ENCODE measurements at regions not wholly inside any gene's neighbourhood (a gene's known extent, or its start where the extent isn't known, plus 50 kb on each side); places are given as distances from the start of the nearest gene placed in this dataset.
"Not testable (repeated sequence)": the region's sequence is repeated elsewhere in the genome, so short reads cannot be mapped to it uniquely, and the experiment has no call there.

- DNase-seq (ENCODE audit: low spot score): no peak
Observed at GRCh38 chr10:21405981-21406380, 119.5 kb downstream of the SKIDA1 start.

GRCh38 chr10:21403256-21404015, 122.0 kb downstream of the SKIDA1 start:
- no peak for DNase-seq (ENCODE audit: low spot score)

DNA sequence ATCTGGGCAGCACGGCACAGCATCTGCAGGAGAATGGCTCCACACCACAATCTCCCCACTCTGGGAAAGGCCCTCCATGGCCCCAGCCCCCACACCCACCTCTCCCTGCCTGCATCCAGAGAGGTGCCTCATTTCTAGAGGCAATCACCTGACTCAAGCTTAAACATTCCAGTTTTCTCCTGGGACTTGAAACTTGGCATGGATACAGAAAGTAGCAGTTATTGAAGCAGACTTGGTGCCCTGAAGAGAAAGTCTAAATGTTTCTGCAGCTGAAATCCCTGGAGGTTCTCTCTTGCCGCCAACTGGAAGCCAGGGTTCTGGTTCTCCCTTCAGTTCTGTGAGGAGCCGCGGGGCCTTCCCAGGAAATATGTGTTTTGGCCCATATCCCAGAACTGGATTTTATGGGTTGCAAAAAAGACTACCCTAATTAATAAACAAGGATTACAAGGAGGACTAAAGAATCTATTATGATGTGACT, 122.8 kb downstream of the SKIDA1 start:
- DNase-seq (ENCODE audit: low spot score): no peak

DNA sequence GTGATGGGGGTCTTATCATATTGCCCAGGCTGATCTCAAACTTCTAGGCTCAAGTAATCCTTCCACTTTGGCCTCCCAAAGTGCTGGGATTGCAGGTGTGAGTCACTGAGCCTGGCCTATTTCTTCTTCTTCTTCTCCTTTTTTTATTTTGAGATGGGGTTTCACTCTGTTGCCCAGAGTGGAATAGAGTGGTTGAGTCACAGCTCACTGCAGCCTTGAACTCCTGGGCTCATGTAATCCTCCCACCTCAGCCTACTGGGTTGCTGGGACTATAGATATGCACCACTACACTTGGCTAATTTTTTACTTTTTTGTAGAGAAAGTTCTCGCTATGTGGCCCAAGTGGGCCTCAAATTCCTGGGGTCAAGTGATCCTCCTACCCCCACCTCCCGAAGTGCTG, 124.3 kb downstream of the SKIDA1 start:
- no peak for DNase-seq (ENCODE audit: low spot score)

DNA sequence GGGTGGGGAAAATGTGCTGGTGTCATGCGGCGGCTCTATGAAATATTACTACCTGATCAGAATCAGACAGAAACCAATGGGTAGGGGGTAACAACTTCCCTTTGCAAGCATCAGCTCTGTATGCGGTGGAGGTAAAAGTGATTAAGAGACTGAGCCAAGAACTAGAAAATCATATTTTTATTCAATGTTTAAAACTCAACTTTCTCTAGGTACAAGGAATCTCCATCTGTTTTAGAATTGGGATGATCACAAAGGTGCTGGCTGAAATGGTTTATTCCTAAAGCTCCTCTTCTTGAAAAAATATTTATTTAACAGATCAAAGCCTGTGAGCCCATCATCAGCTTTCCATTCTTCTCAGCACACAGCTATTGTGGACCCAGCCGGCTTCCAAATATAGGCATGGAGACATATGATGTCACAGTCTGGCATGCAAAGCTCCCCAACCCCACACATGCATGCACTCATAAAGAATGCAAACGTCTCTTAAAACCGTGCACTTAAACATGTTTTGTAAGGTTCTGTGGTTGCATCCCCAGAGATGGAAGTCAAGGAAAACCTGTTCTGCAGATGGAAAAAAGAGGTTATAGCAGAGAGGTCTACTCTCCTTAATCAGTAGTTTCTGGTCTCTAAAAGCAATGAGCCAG, 126.0 kb downstream of the SKIDA1 start:
- no peak for DNase-seq (ENCODE audit: low spot score)

DNA sequence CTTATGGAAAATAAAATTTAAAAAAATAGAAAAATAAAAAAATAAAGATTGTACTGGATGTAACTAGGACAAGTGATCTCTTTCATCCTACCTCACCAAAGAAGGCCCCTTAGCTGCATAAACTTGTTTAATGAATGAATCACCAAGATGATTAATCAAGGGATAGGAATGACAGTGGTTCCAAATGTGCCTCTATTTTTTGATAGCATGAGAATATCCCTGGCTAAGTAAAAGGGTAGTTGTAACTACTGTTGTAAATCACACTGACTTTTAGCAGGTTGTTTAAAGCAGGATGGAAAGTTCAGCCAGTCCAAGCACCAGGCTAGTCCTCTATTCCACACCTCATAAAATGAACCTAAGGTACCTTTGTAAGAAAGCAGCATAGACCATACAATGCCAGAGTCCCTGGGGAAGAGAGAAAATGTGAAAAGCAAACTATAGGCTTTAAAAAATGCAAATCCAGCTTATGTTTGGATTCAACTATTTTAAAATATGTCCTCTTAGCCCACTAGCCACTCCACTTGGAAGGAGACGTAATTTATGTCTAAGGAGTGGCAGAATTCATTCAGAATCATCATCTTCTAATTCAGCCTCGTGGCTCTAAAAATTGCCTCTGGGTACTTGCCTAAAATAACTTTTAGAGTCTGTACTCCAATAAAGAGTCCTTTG, 126.8 kb downstream of the SKIDA1 start:
- no peak for DNase-seq (ENCODE audit: low spot score)

DNA sequence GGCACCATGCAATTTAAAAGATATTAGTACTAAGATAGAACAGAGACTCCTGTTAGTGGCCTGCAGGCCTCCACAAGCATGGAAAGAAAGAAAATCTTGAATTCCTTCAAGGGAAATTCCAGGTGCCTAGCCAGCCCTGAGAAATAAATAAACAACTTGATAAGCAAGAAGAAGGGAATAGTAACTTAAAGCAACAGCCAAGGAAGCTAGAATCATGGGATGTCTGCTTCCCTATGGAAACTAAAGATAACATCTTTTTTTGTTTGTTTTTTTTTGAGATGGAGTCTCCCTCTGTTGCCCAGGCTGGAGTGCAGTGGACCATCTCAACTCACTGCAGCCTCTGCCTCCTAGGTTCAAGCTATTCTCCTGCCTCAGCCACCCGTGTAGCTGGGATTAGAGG, 128.6 kb downstream of the SKIDA1 start:
- DNase-seq (ENCODE audit: low spot score): no peak

DNA sequence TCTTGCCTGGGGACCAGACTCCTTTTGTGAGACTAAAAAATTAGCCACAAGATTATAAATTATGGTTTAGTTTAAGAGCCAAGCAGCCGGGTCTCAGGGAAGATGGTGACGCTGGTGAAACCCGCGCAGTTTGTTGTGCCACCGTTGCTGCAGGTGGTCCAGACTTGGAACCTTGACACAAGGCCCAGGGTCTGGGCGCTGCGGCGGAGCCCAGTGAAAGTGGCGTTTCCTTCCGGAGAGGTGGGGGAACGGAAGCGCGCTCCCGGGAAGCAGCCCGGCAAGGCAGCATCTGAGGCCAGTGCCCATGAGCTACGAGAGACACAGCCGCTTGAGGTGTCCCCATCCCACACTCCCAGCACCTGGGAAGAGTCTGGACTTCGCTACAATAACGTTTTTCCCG, 131.6 kb downstream of the SKIDA1 start:
- DNase-seq (ENCODE audit: low spot score): no peak

- no peak for DNase-seq (ENCODE audit: low spot score)
Observed at GRCh38 chr10:21388589-21388988, 136.9 kb downstream of the SKIDA1 start.

DNA sequence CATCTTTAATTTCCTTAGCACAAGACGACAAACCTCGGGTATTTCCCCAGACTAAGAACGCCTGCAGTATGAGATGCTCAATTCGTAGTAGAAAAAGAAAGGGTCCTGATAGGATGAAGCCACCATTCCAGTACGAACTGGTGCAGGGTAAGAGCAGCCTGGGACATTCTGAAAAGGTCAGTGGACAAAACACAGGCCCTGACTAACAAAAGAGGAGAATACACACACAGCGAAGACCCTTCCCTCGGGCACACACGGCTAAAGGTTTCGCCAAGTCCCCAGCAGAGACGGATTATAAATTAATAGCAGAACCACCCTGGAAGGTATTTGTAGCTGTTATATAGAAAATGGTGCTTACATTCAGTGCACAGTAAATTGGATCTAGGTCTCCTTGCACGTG, 137.6 kb downstream of the SKIDA1 start:
- DNase-seq (ENCODE audit: low spot score): no peak

DNA sequence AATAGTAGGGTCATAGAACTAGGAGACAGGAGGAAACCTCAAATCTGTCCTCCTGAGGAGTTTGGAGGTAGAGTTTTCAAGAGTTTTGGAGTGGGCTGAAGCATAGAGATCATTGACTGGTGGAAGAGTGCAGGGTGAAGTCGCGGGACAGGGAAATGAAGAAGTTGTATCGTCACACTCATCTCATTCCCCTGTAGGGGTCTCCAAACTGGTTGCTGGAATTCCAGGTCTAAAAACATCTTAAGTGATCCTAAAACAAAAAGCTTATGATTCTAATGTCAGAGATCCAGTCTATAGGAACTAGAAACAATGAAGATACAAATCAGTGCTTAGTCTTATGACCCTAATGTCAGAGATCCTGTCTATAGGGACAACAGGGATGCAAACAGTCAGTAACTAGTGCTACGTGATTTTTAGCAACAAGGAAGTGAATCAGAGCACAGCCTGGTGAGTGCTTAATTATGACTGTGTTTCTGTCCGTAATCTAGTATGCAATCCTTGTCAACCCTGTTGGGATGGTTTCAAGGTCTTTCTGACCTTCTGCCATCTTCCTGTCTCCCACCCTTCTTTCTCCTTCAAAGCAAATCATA, 139.4 kb downstream of the SKIDA1 start:
- DNase-seq (ENCODE audit: low spot score): no peak

GRCh38 chr10:21385536-21385935, 139.9 kb downstream of the SKIDA1 start:
- no peak for DNase-seq (ENCODE audit: low spot score)

GRCh38 chr10:21379143-21379542, 146.3 kb downstream of the SKIDA1 start:
- no peak for DNase-seq (ENCODE audit: low spot score)

- not testable (repeated sequence) for DNase-seq (ENCODE audit: low spot score)
Observed at GRCh38 chr10:21375274-21375673, 150.2 kb downstream of the SKIDA1 start.

- DNase-seq (ENCODE audit: low spot score): not testable (repeated sequence)
Observed at GRCh38 chr10:21373881-21374280, 151.6 kb downstream of the SKIDA1 start.

DNA sequence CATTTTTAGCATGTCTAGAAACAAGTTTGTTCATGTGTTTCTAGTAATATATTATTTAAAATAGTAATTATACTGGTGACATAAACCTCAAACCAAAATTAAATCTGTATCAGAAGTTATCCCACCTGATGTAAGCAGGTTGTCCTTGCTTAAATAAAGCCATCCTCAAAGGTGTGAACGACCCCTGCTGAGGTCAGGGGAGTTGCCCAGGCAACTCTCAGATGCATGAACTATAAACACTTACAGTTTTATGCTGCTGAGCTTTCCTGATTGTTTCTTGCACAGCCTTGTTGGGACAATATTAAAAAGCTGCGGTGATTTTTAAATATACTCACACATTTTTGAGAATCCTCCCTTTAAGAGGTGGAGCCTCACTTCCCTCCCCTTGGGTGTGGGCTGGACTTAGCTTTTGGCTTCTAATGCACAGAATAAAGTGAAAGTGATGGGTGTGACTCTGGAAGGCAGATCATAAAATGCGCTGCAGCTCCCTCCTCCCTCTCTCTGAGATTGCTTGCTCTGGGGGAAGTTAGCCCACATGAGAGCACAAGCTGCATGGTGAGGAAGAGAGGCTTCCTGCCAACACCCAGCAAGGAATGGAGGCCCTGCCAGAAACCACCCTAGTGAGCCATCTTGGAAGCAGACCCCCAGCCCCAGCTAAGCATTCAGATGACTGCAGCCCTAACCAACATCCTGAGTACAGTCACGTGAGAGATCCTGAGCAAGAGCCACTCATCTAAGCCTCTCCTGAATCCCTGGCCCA, 152.7 kb downstream of the SKIDA1 start:
- peak; percentile 64 for DNase-seq (ENCODE audit: low spot score)

DNA sequence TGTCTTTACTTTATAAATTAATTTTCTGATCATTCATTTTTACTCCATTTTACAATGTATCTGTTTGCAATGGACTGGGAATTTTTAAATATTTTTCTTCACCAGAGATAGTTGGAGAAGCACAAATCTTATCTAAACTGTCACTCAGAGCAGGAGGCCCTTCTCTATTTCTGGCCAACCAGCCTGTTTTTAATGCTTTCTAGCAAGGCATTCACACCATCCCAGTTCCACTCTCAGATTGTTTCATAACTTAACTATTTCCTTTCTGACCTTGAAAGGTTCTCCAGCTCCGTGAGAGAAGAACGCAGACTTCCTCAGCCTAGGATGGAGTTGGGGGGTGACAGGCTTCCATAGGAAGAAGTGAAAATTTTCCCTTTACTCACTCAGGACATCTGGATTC, 155.8 kb downstream of the SKIDA1 start:
- no peak for DNase-seq (ENCODE audit: low spot score)

GRCh38 chr10:21368728-21369425, 156.6 kb downstream of the SKIDA1 start:
- DNase-seq (ENCODE audit: low spot score): no peak

DNA sequence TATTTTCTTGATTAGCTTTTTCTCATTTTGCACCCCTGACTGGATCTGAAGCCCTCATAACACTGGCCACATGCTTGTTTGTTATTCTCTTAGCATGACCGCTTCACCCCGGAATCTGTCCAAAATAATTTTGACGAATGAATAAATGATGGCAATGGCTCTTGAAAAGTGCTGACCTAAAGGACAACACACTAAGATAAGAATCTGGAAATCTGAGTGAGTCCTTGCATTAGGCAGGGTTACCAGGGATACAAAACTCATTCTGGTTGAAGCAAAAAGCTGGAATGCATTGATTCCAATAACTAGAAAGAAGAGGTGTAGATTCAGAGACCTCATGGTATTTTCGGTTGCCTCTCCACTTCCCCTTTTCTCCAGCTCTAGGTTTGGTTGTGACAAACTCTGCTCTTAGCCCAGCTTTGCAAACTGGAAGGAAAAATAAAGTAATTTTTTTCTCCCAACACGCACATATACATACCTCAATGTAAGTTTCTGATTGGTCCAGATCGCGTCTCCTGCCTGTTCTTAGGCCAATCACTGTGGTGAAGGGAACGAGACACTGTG, 157.4 kb downstream of the SKIDA1 start:
- DNase-seq (ENCODE audit: low spot score): no peak

- not testable (repeated sequence) for DNase-seq (ENCODE audit: low spot score)
Observed at GRCh38 chr10:21366108-21366507, 159.4 kb downstream of the SKIDA1 start.
